ENCODE measurements at regions not wholly inside any gene's neighbourhood (a gene's known extent, or its start where the extent isn't known, plus 50 kb on each side); places are given as distances from the start of the nearest gene placed in this dataset.

- 78 to 100% methylated on average over 1 to 4 of the region's 4 CpGs for WGBS, 2 experiments (ENCODE audit: insufficient coverage in 1 of 2, insufficient read length in 1 of 2)
- no peak overlapping the region for H3K27ac Mint-ChIP-seq
Measured at GRCh38 chr3:10746001-10746400, 70.0 kb upstream of the SLC6A11 start.

GRCh38 chr3:10746684-10747083 is 69.3 kb upstream of the SLC6A11 start:
- no peak for TF ChIP-seq CTCF (conservative IDR thresholded peaks at IDR 0.05)
- Mint-ChIP-seq H3K27me3 (ENCODE audit: insufficient read depth) (peaks cover 30% of the 10 kb centered on the region), H3K27ac (no peak overlapping the region), H3K36me3 (ENCODE audit: low read depth) (no peaks in the 10 kb centered on the region), H3K4me3 (no peak overlapping the region), H3K4me1 (peaks cover 4% of the 10 kb centered on the region), H3K9me3 (no peaks in the 10 kb centered on the region)
- 92 to 95% methylated on average over 2 of the region's 2 CpGs for WGBS, 2 experiments (ENCODE audit: insufficient coverage in 1 of 2, insufficient read length in 1 of 2)
- H3K36me3 ChIP-seq (ENCODE audit: control insufficient read depth, insufficient read depth, low read length) = no peaks in the 10 kb centered on the region
- no peaks in the 10 kb centered on the region for H3K4me1 ChIP-seq (ENCODE audit: control insufficient read depth, insufficient read depth, low read length)
- no peak for DNase-seq
- H3K9ac ChIP-seq (ENCODE audit: extremely low read depth, low read length, poor library complexity, severe bottlenecking) = no peak overlapping the region
- H3K27ac ChIP-seq (ENCODE audit: low read depth, low read length) = no peak overlapping the region
- no peaks in the 10 kb centered on the region for H3K9me3 ChIP-seq (ENCODE audit: control insufficient read depth, low read length)
- peaks cover 42% of the 10 kb centered on the region for H3K27me3 ChIP-seq (ENCODE audit: control insufficient read depth, insufficient read depth, low read length, poor library complexity, severe bottlenecking)
- no peak overlapping the region for H3K4me3 ChIP-seq (ENCODE audit: low read length)

More at GRCh38 chr3:10746001-10746400, 70.0 kb upstream of the SLC6A11 start:
- no peaks in the 10 kb centered on the region for H3K9me3 Mint-ChIP-seq
- Histone ChIP-seq H3K4me3 (ENCODE audit: low read length) (no peak overlapping the region), H3K9me3 (ENCODE audit: control insufficient read depth, low read length) (no peaks in the 10 kb centered on the region), H3K27me3 (ENCODE audit: control insufficient read depth, insufficient read depth, low read length, poor library complexity, severe bottlenecking) (peaks cover 48% of the 10 kb centered on the region), H3K4me1 (ENCODE audit: control insufficient read depth, insufficient read depth, low read length) (no peaks in the 10 kb centered on the region), H3K27ac (ENCODE audit: low read depth, low read length) (no peak overlapping the region), H3K36me3 (ENCODE audit: control insufficient read depth, insufficient read depth, low read length) (no peaks in the 10 kb centered on the region), H3K9ac (ENCODE audit: extremely low read depth, low read length, poor library complexity, severe bottlenecking) (no peak overlapping the region)
- peaks cover 4% of the 10 kb centered on the region for H3K4me1 Mint-ChIP-seq
- H3K27me3 Mint-ChIP-seq (ENCODE audit: insufficient read depth) = peaks cover 30% of the 10 kb centered on the region
- no peak overlapping the region for H3K4me3 Mint-ChIP-seq
- no peaks in the 10 kb centered on the region for H3K36me3 Mint-ChIP-seq (ENCODE audit: low read depth)
- TF ChIP-seq CTCF (conservative IDR thresholded peaks at IDR 0.05) = no peak
- peak; percentile 28 for DNase-seq

- no peak overlapping the region for H3K4me3 Mint-ChIP-seq
- Histone ChIP-seq H3K9ac (ENCODE audit: extremely low read depth, low read length, poor library complexity, severe bottlenecking) (no peak overlapping the region), H3K36me3 (ENCODE audit: control insufficient read depth, insufficient read depth, low read length) (no peaks in the 10 kb centered on the region), H3K9me3 (ENCODE audit: control insufficient read depth, low read length) (no peaks in the 10 kb centered on the region), H3K4me1 (ENCODE audit: control insufficient read depth, insufficient read depth, low read length) (no peaks in the 10 kb centered on the region), H3K27ac (ENCODE audit: low read depth, low read length) (no peak overlapping the region), H3K4me3 (ENCODE audit: low read length) (no peak overlapping the region), H3K27me3 (ENCODE audit: control insufficient read depth, insufficient read depth, low read length, poor library complexity, severe bottlenecking) (peaks cover 47% of the 10 kb centered on the region)
- H3K27me3 Mint-ChIP-seq (ENCODE audit: insufficient read depth) = peaks cover 24% of the 10 kb centered on the region
- no peaks in the 10 kb centered on the region for H3K36me3 Mint-ChIP-seq (ENCODE audit: low read depth)
- no peak for DNase-seq
- no peaks in the 10 kb centered on the region for H3K9me3 Mint-ChIP-seq
- H3K4me1 Mint-ChIP-seq = peaks cover 4% of the 10 kb centered on the region
- H3K27ac Mint-ChIP-seq = no peak overlapping the region
- no peak for TF ChIP-seq CTCF (conservative IDR thresholded peaks at IDR 0.05)
- 83 to 90% methylated on average over 6 of the region's 6 CpGs for WGBS, 2 experiments (ENCODE audit: insufficient coverage in 1 of 2, insufficient read length in 1 of 2)
Measured at GRCh38 chr3:10747341-10747740, 68.7 kb upstream of the SLC6A11 start.
